C1 segment of cervical spinal cord (tissue), 14 donors: ENCODE measurements at regions not wholly inside any gene's neighbourhood (a gene's known extent, or its start where the extent isn't known, plus 50 kb on each side); places are given as distances from the start of the nearest gene placed in this dataset.
"Not testable (repeated sequence)": the region's sequence is repeated elsewhere in the genome, so short reads cannot be mapped to it uniquely, and the experiment has no call there.

Source experiments
- DNase-seq, 14 donors: peaks; one replicate each; lab custom pipeline; 2025; lab: John Stamatoyannopoulos, UW

DNA sequence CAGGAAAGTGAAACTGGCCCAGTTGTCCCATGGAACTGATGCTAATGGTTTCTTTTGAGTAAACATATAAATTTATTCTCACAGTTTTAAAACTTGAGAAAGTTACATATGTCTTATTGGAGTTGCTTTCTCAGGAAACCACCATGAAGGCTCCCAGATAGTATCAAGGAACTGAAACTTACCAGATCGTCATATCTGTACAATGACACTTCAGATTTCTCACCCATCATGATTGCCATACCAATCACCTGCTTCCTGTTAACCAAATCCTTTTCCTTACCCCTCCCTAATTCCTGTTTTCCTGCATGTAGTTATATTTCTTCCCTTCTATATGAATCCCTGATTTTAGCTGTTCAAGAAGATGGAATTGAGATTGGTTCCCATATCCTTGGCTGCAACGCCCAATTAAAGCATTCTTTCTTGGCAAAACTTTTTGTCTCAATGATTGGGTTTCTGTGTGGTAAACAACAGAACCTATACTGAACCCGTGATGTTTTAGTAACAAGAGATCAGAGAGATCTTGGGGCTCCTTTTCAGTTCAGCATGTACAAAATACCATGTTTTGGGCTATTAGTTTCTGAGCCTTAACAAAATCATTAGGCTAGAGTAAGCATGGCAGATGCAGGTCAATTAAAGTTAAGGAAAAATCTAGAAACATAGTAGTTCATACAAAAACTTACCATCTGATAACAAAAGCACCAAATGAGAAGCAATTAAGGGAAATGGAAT, 781.3 kb upstream of the MIR17HG start:
- no peak for DNase-seq

DNA sequence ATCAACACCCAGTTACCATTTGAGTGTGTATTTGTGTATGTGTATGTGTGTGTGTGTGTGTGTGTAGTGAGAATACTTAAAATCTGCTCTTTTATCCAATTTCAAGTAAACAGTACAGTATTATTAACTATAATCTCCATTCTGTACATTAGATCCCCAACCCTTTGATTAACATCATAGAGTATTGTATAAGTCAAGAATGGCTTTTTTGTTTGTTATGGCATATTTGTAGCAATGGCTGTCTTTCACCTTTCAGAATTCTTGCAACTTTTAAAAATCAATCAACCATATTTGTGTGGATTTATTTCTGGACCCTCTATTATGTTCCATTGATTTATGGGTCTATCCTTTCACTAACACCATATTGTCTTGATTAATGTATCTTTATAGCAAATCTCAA, 779.3 kb upstream of the MIR17HG start:
- no peak for DNase-seq

DNA sequence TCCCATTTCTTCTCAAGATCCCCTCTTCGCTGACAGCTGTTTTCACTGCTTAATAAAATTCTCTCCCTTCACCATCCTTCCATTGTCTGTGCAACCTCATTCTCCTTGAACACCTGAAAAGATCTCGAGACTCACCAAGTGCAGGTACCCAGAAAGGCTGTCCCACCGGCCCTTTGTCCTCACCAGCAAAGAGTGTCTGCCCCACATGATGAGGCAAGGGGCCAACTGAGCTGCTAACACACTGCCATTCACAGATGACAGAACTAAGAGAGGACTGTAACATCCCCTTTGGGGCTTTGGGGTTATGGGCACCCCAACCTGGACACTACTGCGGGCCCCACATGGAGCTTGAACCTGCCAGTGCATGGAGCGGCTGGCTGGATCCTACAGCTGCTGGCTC, 771.4 kb upstream of the MIR17HG start:
- DNase-seq = no peak

DNA sequence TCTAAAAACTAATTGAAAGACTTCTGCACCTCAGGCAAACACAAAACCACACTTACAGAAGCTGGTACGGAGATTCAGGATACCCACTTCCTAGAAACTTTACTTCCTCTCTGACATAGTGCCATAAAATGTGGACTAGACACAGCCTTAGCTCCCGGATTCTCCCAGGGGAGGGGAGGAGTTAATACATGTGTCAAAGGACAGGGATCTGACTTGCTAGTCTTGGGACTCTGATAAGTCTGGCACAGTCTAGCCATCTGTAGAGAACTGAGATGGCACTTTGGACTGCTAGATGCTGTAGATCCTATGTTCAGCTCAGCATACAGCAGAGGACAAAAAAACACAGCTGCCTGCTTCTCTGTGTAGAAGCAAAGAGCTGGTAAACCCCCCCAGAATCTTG, 769.8 kb upstream of the MIR17HG start:
- no peak for DNase-seq

DNA sequence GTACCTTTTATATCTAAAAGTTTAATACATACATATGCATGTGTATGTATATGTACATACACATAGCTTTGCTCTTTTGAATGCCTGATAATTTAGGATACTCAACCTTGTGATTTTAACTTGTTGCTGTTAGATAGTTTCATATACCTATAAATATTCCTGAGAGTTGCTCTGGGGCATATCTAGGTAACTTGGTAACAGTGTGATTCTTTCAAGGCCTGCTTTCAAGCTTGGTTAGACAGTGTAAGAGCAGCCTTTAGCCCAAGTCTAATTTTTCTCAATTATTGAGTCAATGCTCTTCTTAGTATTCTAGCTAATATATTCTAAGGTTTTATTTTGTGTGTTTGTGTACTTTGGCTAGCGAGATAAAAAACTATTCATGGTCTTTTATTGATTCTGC, 762.1 kb upstream of the MIR17HG start:
- no peak for DNase-seq

DNA sequence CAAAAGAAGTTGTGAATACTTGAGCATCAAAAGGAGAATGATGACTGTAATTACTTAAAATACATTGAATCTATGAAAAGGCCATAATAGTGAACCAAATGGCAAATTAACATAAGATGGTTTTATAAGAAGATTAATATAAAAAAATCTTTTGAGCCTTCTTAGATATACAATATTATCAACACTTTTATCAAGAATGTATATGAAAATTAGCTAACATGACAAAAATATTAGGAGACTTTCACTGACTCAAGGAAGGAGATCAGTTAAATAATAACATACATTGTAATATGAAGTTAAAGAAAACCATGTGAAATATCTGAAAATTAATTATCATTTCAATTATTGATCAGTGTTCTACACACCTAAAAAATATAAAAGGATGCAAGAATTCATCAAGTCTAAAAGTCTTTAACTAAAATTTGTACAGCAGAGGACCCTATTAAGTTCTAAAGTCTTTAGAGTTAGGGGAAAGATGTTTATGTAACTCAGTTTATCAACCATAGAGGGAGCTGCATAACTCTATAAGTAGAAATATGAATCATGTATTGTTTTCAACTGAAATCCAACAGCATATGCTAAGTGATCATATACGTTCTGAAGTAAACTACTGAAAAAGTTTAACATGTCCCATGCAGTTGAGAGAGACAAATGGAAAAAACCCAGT, 756.1 kb upstream of the MIR17HG start:
- DNase-seq = no peak

DNA sequence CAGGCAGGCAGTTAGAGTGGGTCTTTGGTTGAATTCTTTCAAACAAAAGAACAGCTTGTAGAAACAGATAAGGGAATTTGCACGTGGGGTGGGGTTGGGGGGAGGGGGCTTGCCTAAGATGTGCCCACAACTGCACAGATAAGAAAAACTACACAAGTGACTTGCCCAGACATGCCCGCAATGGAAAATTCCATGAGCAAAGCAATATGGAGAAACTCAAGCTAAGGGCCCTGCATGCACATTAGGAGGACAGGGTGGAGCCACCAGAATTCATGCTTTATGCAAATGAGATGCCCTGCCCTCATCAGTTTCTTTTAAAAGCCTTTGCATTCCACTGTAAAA, 755.6 kb upstream of the MIR17HG start:
- DNase-seq = no peak

DNA sequence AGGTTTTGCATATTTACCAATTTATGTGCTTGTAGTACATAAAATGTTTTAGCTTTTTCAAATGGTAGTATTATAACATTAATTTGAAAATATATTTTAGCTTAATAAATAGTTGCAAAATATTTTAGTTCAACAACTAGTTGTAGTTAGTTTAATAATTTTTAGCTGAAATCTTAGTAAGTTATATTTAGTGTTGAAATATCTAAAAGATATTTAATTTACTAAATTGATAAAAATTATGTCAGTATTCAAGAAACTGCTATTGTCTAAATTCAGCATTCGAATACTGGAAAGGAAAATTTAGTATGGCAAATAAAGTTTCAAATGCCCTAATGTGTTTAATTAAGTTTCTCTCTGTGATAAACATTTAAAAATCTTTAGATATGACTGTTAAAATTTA, 754.5 kb upstream of the MIR17HG start:
- no peak for DNase-seq

DNA sequence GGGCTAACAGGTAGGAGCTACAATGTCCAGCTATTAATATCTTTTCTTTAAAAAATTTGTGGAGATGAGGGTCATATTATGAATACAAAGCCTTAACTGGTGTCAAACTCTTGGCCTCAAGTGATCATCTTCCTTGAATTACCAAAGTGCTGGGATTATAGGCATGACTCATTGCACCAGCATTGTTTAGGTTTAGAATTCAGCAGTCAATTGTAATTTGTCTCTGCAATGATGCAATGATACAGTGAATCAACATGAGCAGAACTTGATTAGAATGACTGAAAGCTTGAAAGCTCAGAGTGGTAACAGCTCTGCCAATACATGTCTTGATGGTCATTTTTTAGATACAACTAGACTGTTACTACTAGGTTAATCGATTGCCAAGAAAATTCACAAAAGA, 752.8 kb upstream of the MIR17HG start:
- DNase-seq = no peak

DNA sequence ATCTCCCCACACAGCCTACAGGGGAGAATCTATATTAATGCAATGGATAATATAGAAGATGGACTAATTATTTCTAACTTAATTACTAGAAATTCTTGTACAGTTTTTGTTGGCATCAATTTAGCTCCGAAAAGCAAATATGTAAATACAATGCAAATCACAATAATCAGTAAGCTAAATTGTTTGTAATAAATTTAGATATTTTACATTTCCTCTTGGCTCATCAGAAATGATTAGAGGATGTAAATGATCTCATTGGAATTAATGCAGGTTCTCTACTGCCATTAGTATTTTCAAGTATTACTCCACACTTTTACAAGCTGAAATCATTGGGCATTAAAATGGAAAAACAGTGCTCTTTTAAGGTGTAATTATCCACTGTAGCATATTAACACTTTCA, 741.8 kb upstream of the MIR17HG start:
- no peak for DNase-seq

DNA sequence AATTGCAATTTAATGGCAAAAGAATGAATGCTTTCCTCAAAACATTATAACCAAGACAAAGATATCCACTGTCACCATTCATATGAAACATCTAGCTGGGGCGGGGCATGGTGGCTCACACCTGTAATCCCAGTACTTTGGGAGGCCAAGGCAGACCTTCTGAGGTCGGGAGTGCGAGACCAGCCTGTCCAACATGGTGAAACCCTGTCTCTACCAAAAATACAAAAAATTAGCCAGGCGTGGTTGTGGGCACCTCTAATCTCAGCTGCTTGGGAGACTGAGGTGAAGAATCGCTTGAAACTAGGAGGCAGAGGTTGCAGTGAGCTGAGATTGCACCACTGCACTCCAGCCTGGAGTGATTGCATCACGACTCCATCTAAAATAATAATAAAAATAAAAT, 740.6 kb upstream of the MIR17HG start:
- DNase-seq = not testable (repeated sequence)

DNA sequence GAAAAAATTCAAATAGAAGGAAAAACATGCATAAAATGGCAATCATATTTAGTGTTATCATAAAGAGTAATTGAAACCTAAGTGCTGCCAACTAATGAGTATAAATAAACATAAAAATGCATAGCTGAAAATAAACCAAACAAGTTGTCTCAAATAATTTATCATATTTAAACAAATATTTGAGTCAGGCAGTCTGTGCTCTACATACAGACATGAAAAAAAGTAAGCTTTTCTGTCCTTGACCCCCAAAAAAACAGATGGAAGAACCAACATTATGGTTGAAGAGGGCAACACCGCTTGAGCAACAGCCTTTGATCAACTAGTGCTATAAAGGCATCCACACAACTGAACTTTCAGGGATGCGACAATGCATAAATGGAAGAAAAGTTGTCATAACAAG, 735.1 kb upstream of the MIR17HG start:
- DNase-seq = no peak

DNA sequence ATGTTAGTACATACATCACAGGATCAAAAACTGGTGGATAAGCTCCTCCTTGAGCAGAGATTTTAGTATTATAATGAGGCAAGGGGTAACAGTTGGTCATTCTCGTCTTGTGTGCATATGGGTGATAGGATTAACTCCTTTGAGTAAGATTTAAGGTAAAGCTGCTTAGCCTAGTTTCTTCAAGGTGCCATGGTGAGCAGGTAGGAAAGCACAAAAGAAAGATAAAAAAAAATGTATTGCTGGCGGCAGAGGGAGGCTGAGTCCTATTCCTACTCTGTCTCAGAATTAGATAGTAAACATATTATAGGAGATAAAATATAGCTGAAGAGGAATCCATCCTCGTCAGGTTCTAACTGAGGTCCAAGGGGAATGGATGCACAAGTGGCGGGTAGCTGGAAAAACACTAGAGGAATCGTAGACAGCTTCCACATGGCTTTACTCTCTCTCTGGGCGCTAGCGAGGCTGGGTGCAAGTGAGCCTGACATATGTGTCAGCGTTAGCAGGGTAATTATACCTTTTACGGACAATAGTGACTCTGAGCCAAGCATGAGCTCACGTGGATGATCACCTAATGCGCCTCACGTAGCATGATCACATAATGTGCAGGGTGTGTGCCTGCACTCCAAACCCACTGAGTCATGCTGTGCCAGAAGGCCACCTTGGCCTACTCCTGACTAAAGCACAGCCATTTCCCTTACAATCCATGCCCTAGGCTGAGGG, 734.3 kb upstream of the MIR17HG start:
- DNase-seq = no peak

DNA sequence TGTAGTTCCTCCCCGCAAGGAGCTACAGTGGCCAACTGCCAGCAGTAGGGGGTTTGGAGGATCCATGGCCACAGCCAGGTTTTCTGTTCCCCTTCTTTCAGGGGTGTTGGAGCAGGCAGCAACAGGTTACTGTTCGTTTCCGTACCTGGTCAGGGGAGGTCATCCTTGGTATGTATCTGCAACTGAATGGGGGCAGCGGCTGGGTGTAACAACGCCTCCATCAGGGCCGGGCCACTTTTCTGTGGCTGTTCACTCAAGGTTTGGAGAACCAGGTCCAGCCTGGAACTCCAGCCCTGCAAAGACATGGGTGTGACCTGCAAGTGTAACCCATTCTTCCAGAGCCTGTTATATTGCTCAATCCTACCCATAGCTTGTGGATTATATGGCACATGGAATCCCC, 732.3 kb upstream of the MIR17HG start:
- DNase-seq = no peak

DNA sequence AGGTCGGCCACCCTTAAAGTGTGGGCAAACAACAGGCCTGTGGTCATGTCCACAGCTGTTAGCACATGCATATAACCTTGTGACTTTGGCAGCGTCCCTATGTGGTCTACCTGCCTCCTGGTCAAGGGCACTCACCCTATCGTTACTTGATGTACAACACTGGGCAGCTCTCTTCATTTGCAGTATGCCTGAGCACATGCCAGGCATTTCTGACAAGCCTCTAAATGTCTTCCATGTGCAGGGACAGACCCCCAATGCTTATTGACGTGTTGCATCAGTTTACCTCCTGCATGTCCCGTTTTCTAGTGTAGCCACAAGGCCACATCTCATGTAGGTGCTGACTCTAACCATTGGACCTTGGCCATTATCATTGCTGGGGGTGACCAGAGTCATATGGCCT, 731.7 kb upstream of the MIR17HG start:
- DNase-seq = no peak

DNA sequence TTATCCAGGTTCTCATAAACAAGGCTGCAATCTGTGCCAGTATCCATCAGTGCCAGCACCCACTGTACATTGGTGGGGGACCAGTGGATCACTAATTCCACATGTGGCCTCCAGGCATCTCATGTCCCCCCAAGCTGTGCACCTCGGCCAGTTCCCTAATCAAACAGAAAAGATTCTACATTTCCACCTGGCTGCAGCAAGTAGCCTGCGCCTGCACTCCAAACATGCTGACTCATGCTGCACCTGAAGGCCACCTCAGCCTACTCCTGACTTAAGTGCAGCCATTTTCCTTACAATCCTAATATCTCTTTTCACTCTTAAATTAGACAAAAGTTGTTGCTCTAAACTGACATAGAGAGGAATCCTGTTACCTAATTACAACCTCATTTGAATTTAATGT, 729.4 kb upstream of the MIR17HG start:
- DNase-seq = no peak

DNA sequence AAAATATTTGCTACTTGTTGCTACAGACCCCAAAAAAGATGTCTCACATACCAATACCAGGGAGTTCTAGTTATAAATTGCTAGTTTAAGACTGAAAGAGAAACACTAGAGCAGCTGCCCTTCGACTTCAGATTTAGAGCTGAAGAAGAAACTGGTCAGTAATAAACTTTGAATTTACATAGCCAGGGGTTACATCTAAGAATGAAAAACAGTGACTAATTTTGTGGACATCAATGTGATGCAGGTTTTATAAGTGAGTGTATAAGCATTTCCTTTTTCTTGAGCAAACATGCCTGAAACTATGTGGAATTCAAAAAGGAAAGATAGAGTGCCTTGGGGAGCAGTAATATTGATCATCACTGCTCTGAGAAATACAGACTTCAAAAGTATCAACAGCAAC, 724.9 kb upstream of the MIR17HG start:
- no peak for DNase-seq

DNA sequence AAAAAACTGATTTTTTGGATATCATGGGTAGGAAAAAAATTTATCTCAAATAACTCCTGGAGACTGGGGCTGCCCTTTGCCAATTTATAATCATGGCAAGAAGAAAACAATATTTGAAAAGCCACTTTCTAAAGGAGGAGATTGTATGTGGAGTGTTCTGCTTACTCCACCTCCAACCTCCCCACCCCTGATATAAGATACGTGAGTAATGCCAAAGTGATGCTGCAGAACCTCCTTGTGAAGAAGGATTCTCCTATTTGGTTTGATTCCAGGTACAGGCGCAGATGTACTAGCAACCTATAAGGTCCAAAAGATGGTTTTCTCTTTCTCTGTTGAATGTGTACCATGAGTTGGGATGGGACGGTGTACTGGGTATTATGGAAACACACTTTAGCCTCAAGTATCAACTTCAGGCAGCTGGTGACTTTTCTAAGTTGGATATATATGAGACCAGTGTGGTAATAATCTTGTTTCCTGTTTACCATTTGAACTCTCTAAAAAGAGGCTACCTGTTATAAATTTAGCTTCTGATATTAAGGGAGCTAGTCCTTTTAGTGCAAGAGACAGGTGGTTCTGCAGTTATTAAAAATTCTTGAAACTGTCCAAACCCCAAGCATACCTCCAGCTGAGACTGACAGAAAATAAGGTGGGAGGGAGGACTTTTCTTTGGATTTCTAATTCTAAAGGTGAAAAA, 724.0 kb upstream of the MIR17HG start:
- no peak for DNase-seq

DNA sequence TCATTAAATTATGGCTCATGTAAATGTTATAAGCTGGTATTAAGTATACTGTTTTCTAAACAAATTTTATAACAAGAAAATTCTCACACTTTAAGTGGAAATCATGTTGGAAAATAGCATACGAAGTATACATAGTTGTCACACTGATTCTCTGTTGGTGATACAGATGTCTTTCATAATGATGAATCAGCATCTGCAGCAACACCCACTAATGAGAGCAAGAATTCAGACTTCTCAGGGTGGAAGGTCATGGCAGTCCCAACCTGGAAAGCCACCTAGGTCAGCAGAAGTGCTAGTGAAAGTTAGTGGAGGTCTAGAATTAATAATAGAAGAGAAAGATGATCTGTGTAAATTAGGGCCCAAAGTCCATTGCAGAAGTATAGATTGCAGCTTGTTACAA, 719.7 kb upstream of the MIR17HG start:
- no peak for DNase-seq

DNA sequence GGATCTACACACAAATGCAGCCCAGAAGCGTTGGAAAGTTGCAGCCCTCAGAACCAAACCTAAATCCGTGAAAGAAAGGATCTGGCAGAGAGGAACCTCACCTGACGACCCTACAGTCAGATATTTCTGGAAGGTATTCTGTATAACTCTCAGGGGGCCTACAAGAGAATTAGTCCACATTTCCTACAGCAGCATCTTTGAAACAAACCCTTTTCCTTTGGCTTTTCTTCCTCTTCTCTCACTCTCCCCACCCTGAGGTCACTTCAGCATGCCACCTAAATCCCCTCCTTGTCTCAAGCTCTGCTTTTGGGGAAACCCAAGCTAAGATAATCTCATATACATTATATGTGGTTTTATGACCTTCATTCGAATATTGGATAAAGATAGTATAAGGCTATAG, 719.0 kb upstream of the MIR17HG start:
- DNase-seq = no peak

DNA sequence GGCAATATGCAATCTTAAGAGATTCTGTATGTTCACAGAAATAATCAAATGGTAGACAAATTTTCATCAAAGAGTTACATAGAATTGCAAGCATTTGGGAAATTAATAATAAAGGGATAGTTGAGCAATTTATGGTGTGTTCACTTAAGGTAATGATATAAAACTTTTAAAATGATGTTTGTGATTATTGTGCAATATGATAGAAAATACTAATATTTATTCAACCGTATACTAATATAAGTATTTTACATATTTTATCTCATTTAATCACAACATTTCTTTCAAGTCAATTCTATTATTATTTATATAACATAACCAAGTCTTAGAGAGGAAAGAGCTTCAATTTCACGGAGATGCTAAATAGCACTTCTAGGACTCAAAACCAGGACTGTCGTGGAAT, 716.8 kb upstream of the MIR17HG start:
- no peak for DNase-seq

DNA sequence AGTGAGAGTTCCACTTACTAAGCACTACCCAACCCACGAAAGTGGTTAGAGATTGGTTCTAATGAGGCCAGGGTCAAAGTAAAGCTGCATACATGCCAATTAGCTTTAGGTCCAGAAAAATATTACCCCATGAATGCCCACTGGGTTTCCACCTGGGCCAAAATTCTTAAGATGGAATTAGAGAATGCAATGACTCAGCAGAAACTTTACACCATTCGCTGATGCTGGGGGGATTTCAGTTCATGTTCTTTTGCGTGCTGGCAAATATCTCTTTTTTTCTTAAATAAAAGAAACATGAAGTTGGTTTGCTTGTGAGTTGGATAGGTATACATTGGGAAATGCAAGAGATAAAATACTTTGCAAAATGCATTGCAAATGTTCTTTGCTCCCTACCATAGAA, 715.3 kb upstream of the MIR17HG start:
- DNase-seq = no peak

DNA sequence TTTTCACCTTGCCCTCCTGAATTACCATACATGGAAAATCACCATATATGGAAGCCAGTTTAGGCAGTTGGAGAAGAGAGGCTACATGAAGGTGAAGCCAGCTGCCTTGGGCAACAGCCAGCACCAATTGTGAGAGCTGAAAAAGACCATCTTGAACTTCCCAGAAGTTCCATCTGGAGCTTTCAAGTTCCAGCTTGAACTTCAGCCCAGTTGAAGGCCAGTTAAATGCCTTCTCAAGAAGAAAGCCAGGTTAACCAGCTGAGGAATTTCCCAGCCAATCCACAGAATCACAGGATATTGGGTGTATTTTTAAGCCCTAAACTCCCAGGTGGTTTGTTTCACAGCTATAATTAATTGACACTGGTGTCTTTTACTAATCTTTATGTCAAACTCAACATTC, 713.6 kb upstream of the MIR17HG start:
- DNase-seq = no peak
